HG03103 (cell line): ENCODE measurements at regions not wholly inside any gene's neighbourhood (a gene's known extent, or its start where the extent isn't known, plus 50 kb on each side); places are given as distances from the start of the nearest gene placed in this dataset.
A peak's percentile ranks its signal among the peaks of the same experiment; 100 is the strongest.

Source experiments
- ATAC-seq: cut with Tn5 transposase; IDR thresholded peaks from one replicate; pipeline ENCODE4 v1.9.1; 2021; ENCODE audit warnings: low read depth; ENCODE audit not compliant: unreplicated experiment

DNA sequence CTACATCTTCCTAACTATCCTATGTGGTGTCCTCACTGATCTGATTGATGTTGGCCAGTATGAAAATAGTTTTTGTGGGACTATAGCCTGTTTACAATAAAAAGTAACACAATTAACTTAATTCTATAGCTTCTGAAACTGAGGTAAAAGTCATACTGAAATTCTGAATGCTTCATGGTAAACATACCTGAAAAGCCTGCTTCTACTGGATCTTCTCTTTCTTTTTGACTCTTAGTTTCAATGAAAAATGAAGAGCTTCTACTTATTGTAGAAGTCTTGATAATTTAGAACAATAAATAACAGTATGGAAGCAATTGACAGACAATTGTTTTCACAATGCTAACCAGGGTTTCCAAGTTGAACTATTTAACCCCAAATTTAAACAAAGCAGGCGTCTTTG, 383.9 kb upstream of the MMS22L start:
- ATAC-seq: no peak

DNA sequence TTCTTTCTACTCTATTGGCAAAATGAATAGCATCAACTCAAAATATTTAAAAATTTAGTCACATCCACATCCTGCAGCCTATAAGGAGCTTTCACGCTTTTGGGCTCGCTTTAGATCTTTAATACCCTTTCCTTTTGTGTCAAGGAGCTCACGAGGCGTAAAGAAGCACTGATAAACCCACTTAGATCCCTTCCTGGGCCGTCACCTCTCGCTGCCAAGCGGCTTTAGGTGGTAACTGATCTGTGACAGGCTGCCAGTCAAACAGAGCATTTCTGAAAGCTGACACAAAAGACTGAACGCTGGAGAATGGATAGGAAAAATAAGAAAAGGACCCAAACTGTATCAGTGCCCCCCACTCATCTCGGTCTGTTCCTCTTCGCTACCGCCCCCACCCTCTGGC, 385.7 kb upstream of the MMS22L start:
- ATAC-seq: peak; percentile 42

DNA sequence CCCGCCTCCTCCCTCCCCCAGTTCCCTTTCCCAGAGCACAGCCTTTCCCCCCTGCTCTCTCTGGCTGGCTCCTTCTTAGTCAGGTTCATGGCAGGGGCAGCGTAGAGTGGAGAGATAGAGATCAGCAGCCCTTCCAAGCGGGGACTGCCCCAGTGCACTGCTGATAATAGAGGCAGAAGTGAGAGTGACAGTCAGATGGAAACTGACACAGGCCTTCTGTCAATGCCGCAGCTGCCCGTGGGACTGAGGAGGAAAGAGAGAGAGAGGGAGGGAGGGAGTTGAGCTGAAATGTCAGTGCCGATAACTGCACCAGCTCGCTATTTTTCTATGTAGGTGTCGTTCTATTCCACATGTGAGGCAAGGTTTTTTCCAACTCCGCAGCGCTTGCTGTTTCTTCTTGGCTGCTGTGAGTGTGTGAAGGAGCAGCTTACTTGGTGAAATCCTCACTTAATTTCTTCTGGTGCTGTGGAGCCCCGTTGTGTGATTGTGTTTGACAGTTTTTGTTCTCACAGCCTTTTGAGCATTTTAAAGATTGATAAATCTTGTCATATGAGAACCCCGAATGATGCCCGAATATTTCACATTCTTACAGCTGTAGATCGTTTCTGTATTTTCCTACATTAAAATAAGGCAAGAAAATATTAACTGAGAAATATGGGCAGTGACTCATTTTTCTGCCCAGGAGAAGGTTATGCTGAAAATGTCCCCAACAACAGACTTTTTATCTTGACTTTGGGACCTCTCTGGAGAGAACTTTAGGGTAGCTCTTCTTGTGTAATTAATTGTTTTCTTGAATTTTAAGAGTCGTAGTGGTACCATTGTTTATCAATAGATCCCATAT, 386.4 kb upstream of the MMS22L start:
- peak; percentile 99 for ATAC-seq

DNA sequence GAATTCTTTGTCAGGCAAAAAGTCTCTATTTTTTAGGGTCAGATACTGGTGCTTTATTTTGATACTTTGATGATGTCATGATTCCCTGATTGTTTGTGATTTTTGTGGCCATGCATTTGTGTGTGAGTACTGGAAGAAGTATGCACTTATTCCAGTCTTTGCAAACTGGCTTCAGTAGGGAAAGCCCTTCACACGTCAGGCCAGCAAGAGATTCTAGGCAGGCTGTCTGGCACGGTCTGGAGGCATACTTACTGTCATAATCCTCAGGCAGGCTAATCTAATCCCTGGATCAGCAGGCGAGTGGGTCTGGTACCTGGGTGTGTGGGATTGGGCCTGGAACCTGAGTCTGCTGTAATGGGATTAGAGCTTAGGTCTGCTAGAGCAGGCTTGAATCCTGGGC, 391.8 kb upstream of the MMS22L start:
- no peak for ATAC-seq

DNA sequence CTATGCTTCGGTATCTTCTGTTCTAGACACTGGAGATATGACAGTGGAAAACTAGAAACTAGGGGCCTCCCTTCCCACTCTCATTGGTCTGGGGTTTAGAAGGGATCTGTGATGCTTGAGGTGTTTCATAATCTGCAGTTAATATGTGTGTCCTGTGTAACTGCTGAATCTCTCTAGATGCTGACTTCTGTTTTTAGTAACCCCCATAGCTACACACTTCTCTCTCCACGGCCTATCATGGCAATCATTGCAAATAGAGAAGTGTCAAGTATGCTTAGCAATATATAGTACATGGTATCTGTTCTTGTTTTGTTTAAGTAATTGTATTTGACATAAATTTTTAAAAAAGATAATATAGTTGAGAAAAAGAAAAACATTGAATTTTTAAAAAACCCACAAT, 394.6 kb upstream of the MMS22L start:
- no peak for ATAC-seq

DNA sequence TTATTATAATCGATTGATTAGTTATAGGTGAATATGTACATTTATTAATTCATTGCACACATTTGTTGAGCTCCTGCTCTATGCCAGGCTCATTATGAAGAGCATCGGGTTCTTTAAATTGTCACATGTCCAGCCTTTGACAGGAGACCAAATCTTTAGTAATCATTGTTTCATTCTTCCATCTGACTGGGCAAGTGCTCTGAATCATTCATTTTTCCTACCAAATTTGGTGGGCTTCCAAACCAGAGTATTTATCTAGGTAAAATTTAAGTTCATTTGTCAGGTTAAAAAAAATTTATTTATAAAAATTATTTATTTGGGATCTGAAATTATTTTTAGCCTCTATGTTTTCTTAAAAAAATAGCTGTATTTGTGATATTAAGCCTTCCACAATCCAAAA, 404.9 kb upstream of the MMS22L start:
- no peak for ATAC-seq

DNA sequence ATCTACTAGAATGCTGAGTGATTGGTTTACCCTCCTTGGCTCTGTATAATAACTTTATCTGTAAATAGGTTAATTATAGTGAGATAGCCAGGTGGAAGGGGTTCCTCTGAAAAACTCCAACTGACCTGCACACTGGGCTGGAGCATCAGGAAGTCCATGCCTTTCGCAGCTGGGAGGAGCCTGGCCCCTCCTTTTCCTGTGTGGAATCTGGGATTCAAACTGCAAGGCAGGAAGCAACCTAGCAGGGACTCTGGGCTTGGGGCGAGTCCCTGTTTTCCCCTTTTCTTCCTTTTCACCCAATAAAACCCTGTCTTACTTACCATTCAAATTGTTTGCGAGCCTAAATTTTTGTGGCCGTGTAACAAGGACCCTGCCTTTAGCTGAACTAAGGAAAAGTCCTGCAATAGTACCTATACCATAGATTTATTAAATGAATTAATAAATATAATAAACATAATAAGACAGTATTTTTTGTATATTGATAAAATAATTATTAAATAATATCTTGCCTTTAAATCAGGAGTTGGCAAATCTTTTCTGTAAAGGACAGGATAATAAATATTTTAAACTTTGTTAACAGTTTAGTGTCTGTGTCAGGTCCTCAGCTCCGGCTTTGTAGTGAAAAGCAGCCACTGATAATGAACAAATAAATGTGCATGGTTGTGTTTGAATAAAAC, 406.2 kb upstream of the MMS22L start:
- ATAC-seq: no peak

DNA sequence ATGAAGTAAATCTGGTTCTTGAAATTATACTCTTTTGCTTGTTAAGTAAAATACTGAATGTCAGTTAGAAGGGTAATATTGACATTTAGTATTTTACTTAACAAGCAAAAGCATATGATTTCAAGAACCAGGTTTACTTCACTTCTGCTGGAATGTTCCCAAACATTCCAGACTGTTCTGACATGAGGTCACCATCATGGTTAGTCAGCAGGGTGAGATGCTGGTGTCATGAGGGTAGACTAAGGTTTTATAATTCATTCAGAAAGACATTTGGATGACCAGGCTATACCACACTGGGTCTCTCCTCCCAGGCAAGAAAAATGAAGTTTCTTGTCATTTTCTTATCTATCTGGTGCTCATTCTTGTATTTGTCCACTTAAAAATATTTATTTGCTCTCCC, 414.4 kb upstream of the MMS22L start:
- ATAC-seq: no peak

DNA sequence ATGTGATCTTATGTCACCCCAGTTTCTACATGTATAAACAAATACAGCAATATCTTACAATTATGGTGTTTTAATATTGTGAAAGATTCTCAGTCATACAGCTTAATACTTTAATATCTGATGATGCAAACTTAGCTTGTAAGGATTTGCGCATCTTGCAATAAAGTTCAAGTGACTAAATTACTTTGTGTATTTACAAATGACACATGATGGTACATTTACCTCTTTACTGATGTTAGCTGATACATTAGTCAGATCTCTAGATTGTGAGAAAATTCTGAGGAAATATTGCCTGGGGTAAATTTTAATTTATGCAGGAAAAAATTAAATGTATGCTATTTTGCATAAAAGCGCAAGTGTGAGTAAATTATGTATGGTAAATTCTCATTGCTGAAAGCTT, 418.8 kb upstream of the MMS22L start:
- ATAC-seq: no peak

DNA sequence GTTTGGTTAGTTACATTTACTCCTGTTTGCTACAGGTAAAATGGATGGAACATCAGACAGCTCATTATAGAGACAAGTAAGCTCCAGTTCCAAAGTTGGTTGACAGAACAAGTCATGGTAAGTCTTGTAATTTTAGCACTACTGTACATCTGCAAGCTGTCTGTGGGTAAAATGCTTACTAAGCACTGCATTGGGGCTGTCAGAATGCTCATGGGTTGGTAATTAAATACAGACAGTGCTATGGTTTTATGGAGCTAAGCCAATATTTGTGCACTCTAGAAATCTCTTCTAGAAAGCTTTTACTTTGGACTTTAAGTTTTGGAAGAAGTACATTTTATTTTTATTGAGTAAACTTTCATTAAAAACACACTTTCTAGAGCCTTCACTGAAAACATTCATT, 419.2 kb upstream of the MMS22L start:
- ATAC-seq: no peak

DNA sequence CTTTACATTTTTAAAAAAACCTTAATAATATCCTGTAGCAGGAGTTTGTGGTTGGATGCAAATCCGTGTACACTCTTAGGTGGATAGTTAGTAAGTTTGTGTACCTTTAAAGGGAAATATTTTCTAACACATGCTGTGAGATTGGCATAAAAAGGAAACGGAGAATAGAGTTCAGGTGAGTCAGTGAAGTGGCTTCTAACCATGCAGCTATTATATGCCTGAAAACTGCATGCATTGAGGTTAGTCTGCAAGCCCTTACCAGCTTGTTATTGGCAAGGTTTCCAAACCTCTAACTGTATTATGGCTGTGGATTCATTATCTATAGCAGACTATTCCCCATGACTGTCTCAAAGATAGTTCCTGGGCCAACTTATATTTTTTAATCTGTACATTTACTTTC, 420.6 kb upstream of the MMS22L start:
- no peak for ATAC-seq

DNA sequence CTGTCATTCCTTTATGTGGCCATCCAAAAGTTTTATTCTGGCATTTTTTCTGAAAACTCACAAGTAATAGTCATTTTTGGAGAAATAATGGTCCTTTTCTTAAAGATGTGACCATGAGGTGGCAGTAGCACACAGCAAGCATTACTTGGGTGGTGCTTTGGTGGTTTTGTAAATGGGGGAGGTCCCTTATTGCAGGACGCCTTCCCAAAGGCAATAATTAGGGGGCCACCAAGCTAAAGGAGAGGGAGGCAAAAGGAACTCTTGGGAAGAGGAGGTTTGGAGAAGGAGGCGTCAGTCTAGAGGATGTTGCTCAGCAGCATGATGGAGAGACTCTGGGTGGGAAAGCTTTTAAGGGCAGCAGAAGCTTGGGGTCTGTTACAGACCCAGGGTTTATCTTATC, 422.6 kb upstream of the MMS22L start:
- ATAC-seq: no peak

DNA sequence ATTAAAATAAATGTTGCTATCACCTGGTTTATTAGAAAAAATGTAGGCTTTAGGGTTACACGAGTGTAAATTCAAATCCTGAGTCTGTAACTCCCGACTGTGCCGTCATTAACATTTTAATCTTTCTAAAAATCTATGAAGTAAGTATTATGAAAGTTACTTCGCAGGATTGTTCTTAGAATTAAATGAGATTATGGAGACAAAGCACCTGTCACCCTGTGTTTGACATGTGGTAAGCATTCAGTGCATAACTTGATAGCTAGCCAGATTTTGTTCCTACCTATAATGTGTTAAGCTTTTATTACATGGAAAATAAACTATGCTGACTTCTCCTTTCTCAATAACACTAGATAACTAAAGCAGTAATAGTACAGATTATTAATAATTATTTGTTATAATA, 429.7 kb upstream of the MMS22L start:
- ATAC-seq: no peak

DNA sequence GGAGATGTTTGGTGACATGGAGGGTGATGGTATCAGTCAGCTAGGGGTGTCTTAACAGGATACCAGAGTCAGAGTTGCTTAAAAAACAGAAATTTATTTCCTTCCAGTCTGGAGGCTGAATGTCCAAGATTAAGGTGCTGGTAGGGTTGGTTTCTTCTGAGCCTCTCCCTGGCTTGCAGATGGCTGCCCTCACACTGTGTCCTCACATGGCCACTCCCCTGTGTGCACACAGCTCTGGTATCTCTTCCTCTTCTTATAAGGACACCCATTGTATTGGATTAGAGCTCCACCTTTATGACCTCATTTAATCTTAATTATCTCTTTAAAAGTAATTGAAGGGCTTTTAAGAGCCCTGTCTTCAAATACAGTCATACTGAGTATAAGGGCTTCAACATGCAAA, 431.8 kb upstream of the MMS22L start:
- no peak for ATAC-seq

DNA sequence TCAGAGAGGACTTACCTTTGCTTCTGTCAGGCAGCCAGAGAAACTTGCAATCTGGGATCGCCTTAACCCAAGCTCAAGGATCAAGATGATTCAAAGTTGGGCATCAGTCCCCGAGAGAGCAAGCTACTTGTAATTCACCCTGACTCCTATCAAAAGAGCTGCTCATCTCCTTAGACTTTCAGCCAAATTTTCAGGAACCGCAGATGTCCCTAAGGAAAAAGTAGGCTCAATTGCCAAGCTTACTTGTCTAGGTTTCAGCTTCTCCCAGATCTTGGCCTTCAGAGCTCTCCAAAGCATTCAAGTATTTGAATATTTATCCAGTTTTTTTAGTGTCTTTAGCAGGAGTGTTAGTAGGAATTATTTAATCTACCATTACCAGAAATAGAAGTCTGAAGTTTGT, 434.1 kb upstream of the MMS22L start:
- no peak for ATAC-seq

DNA sequence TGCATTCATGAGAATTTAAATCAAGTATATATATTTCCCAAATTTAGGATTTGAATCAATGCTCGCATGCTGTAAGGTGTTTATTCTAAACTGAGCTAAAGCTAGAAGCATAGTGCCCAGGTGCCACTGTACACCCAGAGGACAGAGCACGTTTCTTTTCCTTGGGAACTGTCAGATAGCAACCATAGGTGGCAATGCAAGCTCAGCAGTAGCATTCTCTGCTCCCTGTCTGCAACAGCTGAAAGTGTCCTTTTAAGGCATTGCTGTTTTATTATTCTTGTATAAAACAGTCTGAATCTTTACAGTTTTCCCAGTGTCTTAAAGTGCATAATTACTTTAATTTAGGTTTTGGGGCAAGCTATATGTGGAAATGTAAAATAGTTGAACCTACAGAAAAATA, 443.4 kb upstream of the MMS22L start:
- no peak for ATAC-seq

DNA sequence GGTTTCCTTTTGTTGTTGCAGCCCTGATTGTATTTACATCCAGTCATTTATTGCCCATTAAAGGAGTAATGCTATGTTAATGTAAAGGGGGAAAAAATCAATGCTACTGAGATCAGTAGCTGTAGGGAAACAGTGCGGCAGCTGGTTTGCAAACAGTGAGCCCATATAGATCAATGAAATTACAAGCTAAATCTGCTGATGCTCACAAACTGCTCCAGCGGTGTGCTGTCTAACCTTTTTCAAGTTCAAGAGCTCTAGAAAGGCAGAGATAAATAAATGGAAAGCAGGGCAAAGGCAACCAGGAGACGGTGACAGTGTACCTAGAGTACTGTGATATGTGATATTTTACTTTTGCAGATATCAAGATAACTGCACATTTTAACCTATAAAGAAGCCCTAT, 449.0 kb upstream of the MMS22L start:
- ATAC-seq: no peak

DNA sequence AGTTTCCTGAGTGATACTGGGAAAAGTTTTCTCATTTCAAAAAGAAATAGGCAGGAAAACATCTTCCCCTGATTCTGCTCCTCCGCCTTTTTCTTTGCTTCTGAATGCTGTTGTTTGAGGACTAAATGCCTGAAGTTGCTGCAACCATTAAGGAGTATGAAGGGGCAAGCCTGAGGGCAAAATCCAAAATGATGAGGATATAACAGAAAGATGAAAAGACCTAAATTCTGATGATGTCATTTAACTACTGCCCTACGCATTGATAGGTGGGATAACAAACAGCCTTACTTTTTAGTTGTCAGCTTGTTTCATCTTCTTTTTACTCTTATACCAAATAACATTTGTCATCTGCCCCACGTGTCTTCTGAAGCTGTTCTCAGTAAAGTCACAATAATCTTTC, 474.6 kb upstream of the MMS22L start:
- no peak for ATAC-seq

DNA sequence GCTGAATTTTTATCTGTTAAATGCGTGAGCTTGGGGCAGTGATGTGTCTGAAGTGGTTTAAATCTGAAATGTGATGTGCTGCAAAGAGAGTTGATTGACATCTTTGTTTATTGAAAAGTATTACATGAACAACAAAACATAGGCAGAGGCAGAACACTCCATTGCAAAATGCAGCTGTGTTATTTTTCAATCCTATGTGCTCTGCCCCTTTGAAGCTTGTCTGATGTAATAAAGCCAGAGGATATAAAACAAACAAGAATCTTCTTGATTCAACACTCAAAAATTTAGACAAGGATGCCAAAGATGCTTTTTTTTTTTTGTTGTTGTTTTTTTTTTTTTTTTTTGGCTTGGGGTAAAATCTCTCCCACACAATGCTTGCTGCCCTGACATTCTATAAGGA, 482.4 kb upstream of the MMS22L start:
- no peak for ATAC-seq

DNA sequence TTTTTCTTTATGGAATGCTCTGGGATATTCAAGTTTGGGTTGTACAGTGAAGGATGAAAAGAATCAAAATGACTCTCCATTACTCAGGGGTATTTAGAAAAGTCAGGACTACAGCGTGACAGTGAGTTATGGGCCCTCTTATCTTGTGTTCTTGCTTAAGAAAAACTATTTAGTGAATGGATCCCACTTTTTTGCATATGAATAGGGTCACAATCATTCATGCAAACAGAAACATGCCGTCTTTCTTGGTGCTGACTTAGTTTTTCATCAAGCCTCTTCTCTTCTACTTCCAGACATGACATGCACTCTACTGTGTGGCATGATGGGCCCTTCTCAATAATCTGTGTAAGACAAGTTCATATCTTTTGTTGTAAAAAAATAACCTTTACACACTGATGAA, 488.4 kb upstream of the MMS22L start:
- no peak for ATAC-seq

DNA sequence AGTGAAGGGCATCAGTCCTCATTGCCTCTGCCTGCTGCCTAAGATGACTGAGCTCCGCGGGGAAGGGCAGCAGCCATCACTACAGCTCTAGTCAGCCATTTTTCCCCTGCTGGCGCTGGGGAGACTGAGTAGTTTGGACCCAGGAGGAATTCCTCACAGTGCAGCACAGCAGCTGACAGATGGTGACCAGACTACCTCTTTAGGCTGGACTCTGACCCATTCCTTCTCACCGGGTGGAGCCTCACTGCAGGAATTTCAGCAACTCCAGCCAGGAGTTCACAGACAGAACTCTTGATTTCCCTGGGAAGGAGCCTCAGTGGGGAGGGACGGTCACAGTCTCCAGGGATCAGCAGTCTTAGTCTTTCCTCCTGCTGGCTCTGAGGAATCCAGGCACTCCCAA, 492.0 kb upstream of the MMS22L start:
- no peak for ATAC-seq

DNA sequence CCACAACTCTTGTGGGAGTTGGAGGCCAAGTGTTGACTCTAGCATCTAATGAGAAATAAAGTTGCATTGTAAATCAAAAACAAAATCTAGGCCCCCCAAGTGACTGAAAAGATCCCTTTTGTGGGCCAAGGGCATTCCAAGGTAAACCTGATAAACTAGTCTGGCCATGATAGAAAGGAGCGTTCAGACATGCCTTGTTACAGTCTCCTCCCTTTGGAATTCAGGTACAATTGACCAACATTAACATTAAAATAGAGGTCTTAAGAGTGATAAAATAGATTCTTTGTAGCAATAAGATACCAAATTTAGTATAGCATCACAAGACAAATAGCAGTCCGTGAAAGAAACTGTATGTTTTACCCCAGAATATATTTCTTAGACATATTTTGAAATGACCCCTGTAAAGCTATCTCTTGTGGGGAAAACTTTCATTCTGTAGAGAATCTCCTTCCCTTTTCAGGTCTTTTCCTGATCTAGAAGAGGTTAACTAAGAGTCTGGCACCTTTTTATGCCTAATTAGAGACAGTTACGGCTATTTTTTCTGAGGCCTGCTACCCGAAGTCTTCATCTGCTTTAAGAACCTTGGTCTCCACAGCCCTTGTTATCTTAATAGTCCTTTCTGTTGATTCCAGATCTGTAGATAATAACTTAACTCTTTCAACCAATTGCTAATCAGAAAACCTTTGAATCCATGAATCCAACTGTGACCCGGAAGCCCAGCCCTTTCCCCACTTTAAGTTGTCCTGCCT, 495.4 kb upstream of the MMS22L start:
- ATAC-seq: no peak
